ENCODE measurements at regions not wholly inside any gene's neighbourhood (a gene's known extent, or its start where the extent isn't known, plus 50 kb on each side); places are given as distances from the start of the nearest gene placed in this dataset.

DNA sequence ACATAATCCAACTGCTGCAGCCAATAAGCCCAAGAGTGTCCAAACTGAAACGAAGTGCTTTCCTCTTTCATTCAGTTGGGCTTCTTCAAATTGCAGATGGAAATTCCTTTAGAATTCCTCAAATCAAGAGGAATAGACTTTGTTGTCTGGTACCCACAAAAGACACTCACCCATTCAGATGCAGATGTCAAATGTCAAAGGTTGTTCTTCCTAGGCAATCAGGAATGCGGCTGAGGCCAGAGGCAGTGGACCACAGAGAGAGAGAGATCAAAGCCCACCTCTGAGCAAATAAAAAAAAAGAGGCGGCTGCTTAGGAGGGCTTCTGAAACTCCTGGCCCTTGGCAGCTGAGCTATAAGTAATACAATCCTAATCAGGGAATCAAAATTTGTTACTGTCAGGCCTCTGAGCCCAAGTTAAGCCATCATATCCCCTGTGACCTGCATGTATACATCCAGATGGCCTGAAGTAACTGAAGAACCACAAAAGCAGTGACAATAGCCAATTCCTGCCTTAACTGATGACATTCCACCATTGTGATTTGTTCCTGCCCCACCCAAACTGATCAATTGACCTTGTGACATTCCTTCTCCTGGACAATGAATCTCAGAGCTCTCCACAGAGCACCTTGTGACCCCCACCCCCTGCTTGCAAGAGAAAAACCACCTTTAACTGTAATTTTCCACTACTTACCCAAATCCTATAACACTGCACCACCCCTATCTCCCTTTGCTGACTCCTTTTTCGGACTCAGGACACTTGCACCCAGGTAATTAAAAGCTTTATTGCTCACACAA lies 303.0 kb upstream of the GJE1 start:
- no peak for TF ChIP-seq EZH2phosphoT487 (conservative IDR thresholded peaks at IDR 0.05; ENCODE audit: low read length)
- TF ChIP-seq, protein P1, sequence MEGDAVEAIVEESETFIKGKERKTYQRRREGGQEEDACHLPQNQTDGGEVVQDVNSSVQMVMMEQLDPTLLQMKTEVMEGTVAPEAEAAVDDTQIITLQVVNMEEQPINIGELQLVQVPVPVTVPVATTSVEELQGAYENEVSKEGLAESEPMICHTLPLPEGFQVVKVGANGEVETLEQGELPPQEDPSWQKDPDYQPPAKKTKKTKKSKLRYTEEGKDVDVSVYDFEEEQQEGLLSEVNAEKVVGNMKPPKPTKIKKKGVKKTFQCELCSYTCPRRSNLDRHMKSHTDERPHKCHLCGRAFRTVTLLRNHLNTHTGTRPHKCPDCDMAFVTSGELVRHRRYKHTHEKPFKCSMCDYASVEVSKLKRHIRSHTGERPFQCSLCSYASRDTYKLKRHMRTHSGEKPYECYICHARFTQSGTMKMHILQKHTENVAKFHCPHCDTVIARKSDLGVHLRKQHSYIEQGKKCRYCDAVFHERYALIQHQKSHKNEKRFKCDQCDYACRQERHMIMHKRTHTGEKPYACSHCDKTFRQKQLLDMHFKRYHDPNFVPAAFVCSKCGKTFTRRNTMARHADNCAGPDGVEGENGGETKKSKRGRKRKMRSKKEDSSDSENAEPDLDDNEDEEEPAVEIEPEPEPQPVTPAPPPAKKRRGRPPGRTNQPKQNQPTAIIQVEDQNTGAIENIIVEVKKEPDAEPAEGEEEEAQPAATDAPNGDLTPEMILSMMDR (IDR thresholded peaks at IDR 0.05; ENCODE audit: insufficient read depth, low read length, poor library complexity, severe bottlenecking): no peak
